ENCODE measurements at regions not wholly inside any gene's neighbourhood (a gene's known extent, or its start where the extent isn't known, plus 50 kb on each side); places are given as distances from the start of the nearest gene placed in this dataset.

DNA sequence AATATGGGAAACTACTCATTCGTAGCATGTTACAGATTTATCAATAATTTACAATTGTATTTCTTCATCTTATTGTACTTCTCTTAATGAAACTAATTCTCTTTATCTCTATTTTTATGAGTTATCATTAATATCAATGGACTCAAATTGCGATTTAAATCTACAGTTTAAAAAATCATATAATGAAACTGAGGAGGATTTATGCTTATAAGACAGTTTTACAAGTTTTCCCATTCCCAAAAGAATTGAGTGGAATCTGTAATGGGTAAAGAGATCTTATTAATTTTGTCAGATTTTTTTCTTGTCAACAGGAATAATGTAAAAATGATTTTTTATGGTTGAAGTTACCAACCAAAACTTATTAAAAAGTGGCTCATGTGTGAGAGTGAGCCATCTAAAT, 468.0 kb downstream of the METTL4 start:
- TF ChIP-seq ISL1 (CRISPR knock-in tag; IDR thresholded peaks at IDR 0.05) = no peak
- TF ChIP-seq ZFP30 (CRISPR knock-in tag; IDR thresholded peaks at IDR 0.05) = no peak
- TF ChIP-seq, protein P1, sequence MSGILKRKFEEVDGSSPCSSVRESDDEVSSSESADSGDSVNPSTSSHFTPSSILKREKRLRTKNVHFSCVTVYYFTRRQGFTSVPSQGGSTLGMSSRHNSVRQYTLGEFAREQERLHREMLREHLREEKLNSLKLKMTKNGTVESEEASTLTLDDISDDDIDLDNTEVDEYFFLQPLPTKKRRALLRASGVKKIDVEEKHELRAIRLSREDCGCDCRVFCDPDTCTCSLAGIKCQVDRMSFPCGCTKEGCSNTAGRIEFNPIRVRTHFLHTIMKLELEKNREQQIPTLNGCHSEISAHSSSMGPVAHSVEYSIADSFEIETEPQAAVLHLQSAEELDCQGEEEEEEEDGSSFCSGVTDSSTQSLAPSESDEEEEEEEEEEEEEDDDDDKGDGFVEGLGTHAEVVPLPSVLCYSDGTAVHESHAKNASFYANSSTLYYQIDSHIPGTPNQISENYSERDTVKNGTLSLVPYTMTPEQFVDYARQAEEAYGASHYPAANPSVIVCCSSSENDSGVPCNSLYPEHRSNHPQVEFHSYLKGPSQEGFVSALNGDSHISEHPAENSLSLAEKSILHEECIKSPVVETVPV (CRISPR knock-in tag; IDR thresholded peaks at IDR 0.05) = no peak

Data from SK-N-SH treated with all-trans-retinoic acid at 6 μM for 48 hours (cell line).